HG02938 (cell line): ENCODE measurements at regions not wholly inside any gene's neighbourhood (a gene's known extent, or its start where the extent isn't known, plus 50 kb on each side); places are given as distances from the start of the nearest gene placed in this dataset.

Experiments
- ATAC-seq: cut with Tn5 transposase; IDR thresholded peaks from one replicate; pipeline ENCODE4 v1.9.1; 2021; ENCODE audit warnings: mild to moderate bottlenecking, moderate library complexity; ENCODE audit not compliant: unreplicated experiment

DNA sequence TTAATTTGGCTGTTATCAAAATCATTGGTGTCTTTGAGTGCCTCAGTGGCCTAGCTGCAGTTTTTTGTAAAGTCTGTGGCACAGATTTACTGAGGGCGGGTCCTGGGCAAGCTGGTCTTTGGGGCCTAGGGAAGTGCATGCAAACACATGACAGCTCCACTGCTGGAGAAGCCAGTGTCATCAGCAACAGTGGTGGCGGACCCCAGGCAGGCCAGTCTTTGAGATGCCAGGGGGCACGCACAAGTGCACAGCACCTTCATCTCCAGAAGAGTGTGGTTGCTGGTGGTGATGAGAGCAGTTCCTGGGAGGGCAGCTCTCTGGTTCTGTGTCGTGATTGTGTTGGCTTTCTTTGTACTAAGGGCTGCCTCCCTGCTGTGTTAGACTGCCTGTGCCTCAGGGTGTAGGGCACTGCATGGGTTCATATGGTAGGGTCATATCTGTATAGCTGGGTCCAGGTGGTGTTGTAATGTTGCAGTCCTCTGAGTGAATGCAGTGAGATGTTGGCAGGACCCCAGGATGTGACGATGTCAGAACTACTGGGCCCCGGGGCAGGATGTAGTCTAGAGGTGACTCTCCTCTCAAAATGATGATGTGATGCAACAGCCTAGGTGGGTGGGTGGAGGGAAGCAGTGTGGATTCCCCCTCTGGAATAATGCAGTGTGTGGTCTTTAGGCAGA is 646.7 kb upstream of the CDH2 start:
- no peak for ATAC-seq

GRCh38 chr18:28820353-28820752 is 643.4 kb upstream of the CDH2 start:
- no peak for ATAC-seq

- no peak for ATAC-seq
These were observed 639.2 kb upstream of the CDH2 start for GRCh38 chr18:28816155-28816554.

DNA sequence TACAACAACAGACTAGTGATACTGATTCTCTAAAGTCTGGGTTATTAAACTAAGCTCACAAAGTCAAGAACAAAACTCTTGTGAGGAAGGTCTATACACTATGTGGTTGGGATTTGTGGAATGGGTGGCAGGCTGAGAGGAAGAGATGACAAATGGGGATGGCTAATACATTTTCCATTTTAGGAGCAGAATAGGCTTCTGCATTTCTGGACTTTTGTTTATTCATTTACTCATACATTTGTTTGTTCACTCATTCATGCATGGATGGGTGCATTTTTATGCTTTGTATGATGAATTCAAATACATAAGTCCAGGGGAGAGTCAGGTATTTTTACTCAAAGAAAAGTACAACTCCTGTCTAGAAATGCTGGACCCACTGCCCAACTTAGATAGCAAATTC is 637.4 kb upstream of the CDH2 start:
- no peak for ATAC-seq

DNA sequence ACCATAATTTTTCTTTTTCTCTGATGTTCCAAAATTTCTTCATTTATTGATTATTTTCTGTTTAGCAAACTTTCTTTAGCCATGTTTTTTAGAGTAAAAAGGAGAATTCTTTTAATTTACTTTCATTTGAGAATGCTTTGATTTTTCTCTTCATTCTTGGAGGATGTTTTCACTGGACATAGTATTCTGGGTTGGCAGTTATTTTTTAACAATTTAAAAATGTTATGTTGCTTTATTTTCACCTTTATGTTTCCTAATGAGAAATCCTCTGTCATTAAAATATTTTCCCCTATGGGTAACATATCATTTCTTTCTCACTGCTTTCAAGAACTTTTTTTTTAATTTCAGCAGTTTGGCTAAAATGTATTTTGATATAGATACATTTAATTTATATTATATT is 631.4 kb upstream of the CDH2 start:
- ATAC-seq: no peak

- ATAC-seq: no peak
These were observed 628.6 kb upstream of the CDH2 start for GRCh38 chr18:28805491-28805890.

DNA sequence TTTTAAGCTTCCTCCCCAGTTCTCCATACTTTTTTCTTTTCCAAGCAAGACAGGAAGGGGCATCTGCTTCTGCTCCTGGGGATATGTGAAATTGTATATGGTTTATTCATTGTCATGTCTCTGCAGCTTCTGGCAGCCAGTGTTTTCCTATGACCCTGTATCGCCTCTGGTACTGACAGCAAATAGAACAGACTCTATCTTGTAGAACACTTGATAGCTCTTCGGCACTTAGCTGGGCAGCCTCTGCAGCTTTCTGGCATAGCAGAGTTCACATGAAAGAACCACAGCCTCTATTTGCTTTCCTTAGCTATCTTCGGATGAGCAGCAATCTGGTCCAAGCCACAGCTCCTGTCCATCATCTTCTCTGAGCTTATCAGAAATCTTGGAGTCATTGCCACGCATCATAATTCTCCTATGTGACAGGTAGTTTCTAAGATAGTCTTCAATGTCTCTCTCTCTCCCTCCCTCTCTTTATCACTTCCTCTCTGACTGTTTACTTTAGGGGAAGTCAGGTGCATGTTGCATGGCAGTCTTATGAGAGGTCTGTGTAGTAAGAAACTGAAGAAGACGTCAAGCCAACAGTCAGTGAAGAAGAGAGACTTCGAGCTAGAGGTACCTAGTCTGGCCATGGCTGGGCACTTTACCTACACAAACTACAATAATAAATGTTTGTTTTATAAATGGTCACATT is 627.7 kb upstream of the CDH2 start:
- ATAC-seq: no peak

- ATAC-seq: no peak
These were observed 625.6 kb upstream of the CDH2 start for GRCh38 chr18:28802546-28802945.

- no peak for ATAC-seq
These were observed 624.9 kb upstream of the CDH2 start for GRCh38 chr18:28801876-28802275.

DNA sequence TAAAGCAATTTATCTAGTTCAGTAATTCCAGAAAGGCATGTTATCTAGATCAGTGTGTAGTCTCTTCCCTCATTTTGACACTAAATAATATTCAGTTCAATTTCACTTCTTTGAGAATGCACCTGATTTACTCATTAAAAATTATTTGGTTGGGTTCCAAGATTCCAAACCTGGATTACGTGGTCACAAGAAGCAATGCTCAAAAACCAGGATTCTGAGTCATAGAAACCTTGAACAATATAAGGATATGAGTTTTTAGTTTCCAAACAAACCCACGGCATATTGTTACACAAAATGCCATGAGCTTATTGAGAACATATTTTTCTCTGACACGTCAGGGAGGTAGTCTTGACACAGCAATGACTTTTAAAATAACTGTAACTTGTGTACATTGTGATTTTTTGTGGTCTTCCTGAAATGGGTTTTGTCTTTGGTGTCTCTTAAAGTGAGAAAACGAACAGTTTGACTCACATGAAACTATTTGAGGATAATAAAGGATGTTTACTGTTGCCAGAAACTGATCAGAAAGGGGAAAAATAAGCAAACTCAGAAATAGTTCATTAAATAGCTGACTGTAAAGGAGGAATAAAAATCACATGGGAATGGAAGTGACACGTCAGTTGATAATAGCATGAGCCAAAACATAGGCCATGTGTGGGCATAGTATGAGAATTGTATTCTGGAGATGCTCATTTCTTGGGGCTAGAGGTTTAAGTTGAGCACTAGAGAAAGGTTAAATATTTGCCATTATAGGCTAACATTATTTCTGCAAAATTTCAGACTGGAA is 617.7 kb upstream of the CDH2 start:
- no peak for ATAC-seq

- ATAC-seq: no peak
These were observed 617.0 kb upstream of the CDH2 start for GRCh38 chr18:28793901-28794300.

DNA sequence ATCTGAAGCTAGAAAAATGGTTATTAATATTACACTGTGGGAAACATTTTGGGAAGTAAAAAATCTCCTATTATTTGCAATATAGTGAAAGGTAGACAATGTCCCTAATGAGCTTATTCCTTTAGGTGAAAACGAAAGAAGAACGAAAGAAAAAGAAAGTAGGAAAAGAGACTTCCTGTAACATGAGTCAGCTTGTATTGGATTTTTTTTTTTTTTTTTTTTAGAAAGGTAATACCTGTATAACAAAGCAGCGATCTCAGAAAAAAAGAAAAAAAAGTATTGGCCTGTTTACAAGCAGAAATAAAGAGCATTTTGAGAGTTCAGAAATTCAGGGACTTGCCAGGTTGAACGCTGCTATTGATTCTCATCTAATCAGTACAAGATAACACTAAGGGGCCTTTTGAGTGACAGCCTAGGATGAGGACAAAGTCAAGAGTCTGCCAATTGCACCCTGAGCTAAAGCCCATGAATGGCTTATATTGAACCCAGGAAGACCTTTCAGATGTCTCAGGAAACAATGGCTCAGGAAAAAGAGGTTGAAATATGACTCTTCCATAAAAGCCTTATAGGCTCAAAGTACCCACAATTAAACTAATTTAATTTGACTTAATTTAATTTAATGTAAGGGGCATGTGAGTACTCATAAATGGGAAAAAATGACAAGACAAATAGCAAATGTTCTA is 615.6 kb upstream of the CDH2 start:
- no peak for ATAC-seq

DNA sequence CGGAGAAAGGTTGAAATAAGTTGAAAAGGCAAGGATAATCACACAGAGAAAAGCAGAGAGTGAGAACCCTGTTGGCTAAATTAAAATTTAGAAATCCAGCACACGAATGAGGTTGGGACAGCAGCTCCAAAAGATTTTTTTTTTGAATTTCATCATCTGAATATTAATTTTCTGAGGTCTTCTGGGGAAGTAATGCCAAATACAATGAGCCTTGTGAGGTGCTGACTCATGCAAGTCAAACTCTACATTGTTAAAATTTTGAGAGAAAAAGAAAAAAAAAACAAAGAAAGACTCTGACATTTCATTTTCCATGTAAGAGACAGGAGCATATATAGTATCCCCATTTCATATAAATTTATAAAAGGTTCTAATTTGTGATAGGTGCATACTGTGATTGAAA is 614.2 kb upstream of the CDH2 start:
- ATAC-seq: no peak

- ATAC-seq: no peak
These were observed 612.6 kb upstream of the CDH2 start for GRCh38 chr18:28789502-28789901.

GRCh38 chr18:28786926-28787325 is 610.0 kb upstream of the CDH2 start:
- no peak for ATAC-seq

- no peak for ATAC-seq
These were observed 604.9 kb upstream of the CDH2 start for GRCh38 chr18:28781616-28782362.

DNA sequence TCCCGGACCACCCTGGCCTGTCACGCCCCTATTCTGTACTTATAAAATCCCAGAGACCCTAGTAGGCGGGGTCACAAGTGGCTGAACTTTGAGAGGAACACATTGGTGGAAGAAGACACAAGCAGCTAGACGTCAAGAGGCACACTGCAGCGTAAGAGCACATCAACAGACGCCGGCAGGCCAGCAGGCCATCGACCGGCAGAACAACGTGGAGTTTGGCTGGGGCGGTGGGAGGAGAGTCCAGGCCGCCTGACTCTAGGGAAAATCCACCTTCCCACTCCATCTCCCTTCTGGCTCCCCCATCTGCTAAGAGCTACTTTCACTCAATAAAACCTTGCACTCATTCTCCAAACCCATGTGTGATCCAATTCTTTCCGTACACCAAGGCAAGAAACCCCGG is 601.8 kb upstream of the CDH2 start:
- ATAC-seq: no peak

DNA sequence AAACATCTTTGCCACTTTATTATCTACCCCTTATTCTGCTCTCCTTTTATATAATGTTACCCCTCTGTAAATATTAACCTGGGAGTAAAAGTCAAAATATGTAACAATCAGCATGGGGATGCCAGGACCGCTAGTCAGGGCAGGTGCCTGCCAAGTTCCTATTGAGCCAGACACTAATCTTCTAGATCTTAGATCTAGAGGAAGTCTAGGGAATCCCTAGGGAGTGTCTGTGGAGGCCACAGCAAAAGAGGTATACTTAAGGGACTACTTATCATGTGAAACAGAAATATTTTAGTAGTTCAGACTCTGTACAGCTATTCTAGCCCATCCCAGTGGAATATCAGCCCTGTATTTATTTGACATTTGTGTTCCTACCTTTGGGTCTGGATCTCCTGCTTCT is 600.8 kb upstream of the CDH2 start:
- no peak for ATAC-seq

GRCh38 chr18:28771849-28772248 is 594.9 kb upstream of the CDH2 start:
- ATAC-seq: no peak

DNA sequence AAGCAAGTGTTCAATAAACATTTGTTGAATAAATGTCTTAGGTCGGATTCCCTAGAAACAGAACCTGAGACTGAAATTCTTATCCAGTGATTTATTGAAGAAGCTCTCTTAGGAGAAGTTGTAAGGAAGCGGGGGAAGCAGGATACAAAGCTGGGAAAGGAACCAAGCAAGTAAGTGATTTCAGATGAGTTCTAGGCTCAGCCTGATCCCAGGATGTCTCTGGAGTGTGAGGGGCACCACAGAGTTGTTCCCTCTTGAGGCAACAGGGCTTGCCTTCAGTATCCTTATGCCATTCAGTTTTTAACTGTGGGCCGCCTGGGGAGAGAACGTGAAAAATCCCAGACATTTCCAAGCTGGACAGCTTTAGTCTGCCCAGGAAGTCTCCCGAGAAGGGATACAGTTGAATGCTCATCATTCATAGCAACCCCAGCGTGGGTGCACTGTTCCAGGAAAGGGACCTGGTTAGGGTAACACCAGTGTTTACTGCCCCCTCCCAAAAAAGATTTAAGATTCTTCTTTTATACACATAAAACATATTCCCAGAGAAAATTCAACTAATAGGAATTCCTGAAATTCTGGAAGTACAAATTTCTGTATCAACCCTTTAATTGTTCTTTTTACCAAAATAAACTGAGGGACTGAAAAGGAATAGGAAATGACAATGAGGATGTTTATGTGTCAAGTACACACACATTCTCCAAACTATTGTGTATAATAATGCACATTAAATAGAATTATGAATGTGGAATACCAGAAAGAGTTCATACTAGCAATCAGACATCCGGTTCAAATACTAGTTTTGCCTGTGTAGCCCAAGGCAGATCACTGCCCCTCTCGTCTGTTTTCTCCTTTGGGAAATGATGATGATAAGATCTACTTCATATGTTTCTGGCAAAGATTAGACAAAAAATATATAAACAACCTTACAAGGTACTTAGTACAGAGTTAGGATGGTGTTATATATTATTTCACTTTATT is 592.1 kb upstream of the CDH2 start:
- ATAC-seq: no peak
